KBM-7 (cell line): ENCODE measurements at regions not wholly inside any gene's neighbourhood (a gene's known extent, or its start where the extent isn't known, plus 50 kb on each side); places are given as distances from the start of the nearest gene placed in this dataset.

Experiments
- DNase-seq: peaks from one replicate; pipeline ENCODE4 v3.0.0-alpha.2; 2015
- in situ Hi-C: fragments of 300-500 bp; cut with MboI; formaldehyde crosslinking; loops from 2 replicates; pipeline ENCODE4 v1.14.3; 2020; ENCODE audit warnings: low sequenced_read_pairs, low pct_unique_long_range_greater_than_20kb, mixed read lengths

- DNase-seq = no peak
- in situ Hi-C loops = no loop called here
Observed at GRCh38 chr2:238690511-238690910, 157.4 kb upstream of the TWIST2 start.

- DNase-seq = no peak
- in situ Hi-C loops = no loop called here
Observed at GRCh38 chr2:238691596-238692491, 156.0 kb upstream of the TWIST2 start.

DNA sequence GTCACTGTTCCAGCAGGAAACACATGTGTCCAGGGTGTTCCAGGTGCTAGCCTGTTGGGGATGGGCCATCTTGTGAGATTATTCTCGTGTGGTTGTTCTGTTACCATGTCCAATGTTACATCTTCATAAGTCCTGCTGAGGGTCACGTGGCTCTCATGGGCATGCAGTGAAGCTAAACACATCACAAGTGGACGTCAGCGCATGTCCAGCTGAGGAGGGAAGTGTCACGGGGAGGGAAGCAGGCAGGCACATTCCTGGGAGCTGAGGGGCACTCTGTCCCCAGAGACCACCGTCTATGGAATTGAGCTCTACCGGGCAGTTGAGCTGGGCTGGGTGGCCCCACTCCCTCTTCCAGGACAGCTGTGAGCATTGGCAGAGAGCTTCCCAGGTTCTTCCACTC, 155.3 kb upstream of the TWIST2 start:
- in situ Hi-C loops = no loop called here

GRCh38 chr2:238693337-238694093, 154.4 kb upstream of the TWIST2 start:
- in situ Hi-C loops = no loop called here
- DNase-seq = no peak

More for the DNA sequence above, 155.3 kb upstream of the TWIST2 start:
- DNase-seq = no peak

DNA sequence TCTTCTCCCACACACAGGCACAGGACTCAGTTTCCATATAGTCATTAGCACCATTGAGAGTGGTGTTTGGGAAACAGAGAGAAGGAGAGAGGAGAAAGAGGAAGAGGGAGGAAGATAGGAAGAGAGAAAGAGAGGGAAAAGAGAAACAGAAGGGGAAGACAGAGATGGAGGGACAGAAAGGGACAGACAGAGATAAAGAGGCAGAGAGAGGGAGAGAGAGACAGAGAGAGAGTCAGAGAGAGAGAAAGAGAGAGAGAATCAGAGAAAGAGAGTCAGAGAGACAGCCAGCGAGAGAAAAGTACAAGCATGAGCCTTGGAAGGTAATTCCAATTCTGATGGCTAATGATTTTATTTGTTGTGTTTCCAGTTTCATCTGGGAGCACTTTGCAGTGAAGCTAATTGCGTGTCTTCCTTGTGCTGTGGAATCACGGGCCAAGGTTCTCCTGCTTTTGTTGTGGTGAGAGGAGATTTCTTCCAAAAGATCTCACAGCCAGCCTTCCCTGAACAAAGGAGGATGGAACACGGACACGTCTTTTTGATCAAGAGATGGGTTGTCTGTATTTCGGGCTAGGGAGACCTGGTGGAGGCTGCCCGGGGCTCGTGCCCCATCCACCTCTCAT, 153.6 kb upstream of the TWIST2 start:
- in situ Hi-C loops = no loop called here
- no peak for DNase-seq

DNA sequence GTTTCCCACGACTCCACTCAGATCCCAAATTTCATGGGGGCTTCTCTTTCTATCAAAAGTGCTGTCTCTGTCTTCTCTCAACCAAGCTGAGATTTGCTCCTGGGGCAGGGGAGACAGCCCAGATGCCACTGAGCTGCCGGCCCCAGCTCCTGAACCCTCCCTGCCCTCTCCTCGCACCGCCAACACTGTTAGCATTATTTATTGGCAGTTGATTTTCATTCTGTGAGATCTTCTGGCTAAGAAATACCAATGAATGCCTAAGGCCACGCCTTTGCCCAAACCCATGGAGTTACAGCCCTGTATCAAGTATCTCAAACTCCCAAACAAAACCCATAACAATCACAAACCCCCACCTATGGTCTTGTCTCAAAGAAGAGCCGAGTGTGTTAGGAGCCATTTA, 153.0 kb upstream of the TWIST2 start:
- no peak for DNase-seq
- in situ Hi-C loops = no loop called here

GRCh38 chr2:238695538-238695937, 152.3 kb upstream of the TWIST2 start:
- DNase-seq = no peak
- in situ Hi-C loops = no loop called here

DNA sequence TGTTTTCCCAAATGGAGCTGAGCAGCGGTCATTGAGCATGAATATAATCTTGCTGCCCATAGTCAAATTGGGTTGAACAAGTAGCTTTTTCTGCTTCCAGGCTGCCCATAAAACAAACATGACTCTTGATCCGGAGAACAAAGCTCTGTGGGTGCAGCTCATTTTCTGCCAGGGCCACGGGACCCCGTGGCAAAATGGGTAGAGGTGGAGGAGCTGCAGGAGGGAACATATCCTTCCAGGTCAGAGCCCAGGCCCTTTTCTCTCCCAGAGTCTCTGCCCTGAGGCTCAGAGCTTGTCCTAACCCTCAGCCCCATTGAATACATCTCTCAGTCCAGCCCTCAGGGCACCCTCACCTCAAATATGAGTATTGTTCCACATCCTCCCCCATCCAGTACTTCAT, 151.6 kb upstream of the TWIST2 start:
- DNase-seq = no peak
- in situ Hi-C loops = no loop called here

DNA sequence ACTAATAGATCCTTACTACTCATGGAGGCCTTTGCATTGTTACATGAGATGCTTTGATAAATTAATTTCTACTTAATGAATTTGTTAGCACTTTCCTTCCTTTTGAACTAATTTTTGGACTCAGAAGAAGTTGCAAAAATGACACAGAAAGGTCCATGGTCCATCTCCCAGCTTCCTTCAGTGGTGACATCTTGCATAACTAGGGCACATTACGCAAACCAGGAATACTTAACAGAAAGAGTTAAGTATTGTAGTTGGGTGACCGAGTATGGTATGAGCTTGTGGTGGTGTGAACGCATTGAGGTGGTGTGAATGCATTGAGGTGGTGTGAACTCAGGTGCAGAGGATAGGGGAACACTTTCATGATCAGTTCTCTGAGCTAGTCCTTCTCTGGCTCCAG, 151.1 kb upstream of the TWIST2 start:
- in situ Hi-C loops = no loop called here
- DNase-seq = no peak

DNA sequence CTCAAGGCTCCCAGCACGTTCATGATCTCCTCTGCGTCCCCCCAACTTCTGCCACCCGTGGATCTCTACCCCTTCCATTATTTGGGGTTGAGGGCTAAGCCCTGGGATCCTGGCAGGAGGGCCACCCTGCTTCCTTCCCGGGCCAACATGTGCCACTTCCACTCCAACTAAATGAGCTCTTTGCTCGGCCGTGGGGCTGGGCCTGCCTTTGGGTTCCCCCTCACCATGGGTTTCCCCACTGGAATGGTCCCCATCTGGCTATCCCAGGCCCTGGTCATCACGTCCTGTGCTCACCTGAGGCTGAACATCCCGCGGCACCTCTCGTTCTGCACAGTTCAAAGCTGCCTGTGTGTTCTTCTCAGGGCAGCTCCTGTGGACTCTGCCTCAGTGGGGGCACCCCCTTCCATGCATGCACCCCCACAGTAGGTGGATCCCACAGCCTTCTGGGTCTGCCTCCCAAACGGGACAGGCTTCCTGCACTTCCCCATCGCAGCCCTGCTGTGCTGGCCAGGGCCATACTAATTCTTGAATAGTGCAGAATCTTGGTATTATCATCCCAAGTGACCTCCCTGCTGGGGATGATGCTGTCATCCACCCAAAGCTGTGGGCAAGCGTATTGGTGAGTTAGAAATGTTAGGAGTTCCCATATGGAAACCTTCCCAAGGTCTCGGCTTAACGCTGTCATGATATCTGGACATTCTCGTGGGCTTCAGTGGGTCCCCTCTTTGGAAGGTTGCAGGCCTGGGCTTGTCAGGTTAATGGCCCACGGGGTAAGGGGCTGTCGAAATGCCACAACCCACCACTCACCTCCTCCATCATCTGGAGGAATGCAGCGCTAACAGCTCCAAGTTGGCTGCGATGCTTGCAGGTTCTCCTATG, 150.5 kb upstream of the TWIST2 start:
- in situ Hi-C loops = no loop called here

GRCh38 chr2:238698072-238698352, 149.9 kb upstream of the TWIST2 start:
- no peak for DNase-seq
- in situ Hi-C loops = no loop called here

More for the DNA sequence above, 150.5 kb upstream of the TWIST2 start:
- DNase-seq = no peak

DNA sequence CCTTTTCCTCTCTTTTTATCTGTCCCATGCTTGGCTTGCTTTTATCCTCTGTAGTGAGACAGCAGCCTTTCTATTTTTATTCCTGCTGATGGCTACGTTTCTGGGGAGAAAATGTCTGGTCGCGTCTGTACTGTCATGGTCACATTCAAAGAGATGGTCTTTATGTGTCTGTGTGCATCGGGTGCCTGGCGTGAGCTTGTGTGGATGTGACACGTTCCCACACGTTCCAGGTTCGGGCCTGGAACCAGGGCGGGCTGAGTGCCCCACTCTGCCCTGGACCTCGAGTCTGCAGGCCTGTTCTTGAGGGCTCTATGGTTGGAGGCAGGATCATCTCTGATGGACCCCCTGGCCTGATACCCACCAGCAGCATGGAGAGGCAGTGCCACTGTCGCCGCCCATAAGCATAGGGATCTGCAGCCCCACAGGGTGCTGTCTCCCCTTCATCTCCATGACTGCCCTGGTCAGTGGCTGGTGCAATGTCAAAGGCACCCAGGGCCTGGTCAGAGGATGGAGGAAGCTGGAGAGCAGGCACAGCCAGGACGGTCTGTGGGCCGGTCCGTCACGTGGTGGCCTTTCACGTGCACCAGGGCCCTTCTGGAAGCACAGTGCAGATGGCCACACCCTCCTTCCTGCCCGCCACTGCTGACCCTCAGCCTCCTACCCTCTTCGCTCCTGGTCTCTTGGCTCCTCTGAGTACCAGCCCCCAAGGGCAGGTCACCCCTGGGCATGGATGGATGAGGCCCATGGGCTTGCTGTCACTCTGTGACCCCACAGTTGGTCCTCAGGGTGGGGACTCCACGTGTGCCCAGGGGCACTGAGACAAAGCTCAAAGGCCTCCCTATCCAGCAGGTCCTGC, 149.2 kb upstream of the TWIST2 start:
- DNase-seq = no peak
- in situ Hi-C loops = no loop called here

DNA sequence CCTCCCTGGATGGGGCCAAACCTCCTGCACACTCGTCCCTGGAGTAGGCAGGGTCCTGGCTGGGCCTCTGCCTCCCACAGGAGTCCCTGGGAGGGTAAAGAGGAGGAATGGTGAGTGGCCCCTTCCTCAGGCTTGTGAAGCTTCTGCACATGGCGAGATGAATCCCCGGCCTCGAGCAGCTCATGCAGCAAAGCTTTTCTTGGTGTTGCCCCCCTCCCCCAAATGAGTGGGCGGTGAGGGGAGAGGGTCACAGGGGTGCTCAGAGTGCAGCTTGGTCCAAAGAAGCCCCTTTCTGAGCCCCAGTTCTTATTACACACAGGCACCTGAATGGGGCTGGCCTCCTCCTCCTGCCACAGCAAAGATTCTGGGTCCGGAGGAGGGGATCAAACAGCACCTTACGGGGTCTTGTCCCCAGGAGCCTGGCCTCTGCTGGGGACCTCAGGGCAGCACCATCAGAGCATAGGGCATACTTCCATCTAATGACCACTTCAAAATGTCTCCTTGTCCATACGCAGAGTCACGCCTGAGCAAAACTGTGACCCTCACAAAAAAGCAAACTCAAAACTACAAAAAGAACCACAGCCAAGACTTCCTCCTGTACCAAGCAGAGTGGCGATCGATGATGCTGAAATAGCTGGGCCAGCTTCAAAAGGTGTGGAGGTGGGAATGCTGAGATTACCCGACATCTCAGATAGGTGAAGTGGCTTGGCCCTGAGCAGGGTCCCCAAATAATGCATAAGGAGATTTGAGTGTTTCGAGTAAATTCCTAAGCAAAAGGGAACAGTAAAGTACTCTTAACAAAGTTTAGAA, 148.4 kb upstream of the TWIST2 start:
- in situ Hi-C loops = no loop called here

GRCh38 chr2:238700117-238700457, 147.8 kb upstream of the TWIST2 start:
- no peak for DNase-seq
- in situ Hi-C loops = no loop called here

More for the DNA sequence above, 148.4 kb upstream of the TWIST2 start:
- DNase-seq = no peak

- DNase-seq = no peak
- in situ Hi-C loops = no loop called here
Observed at GRCh38 chr2:238700506-238701340, 147.2 kb upstream of the TWIST2 start.

DNA sequence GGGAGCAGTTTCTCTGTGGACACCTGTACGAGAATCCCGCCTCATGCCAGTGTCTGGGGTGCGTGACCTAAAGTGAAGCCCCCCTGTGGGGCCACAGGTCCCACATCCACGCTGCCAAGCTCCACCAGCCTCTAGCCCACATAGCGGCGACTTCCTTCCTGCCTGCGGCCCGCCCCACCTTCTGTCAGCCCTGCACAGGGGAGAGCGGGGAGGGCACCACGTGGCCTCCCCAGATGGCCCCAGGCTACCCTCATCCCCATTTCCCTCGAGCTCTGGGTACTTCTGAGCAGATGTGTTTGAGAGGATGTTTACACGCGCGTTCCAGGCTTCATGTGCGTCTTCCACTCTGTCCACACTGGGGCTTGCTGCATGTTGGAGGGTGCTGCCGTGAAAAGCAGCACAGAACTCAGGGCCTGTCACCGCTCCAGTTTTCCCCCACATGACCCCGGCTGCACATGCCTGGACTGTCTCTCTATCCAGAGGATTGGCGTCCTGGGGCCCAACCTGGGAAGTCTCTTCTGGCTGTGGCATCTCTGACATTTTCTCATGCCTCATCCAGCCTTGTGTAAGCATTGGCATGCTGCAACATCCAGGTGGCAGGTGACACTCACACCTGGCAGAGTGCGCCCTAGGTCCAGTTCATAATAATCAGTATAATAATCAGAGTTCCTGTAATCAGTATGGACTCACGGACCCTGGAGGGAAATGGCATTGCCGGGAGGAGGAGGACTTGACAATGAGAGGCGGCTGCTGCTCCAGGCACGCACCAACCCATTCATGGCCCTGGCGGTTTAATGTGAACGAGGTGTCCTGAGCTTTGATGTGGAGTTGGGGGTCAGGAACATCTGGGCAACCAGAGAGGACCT, 146.3 kb upstream of the TWIST2 start:
- in situ Hi-C loops = no loop called here
- DNase-seq = no peak
